ENCODE measurements at regions not wholly inside any gene's neighbourhood (a gene's known extent, or its start where the extent isn't known, plus 50 kb on each side); places are given as distances from the start of the nearest gene placed in this dataset.

DNA sequence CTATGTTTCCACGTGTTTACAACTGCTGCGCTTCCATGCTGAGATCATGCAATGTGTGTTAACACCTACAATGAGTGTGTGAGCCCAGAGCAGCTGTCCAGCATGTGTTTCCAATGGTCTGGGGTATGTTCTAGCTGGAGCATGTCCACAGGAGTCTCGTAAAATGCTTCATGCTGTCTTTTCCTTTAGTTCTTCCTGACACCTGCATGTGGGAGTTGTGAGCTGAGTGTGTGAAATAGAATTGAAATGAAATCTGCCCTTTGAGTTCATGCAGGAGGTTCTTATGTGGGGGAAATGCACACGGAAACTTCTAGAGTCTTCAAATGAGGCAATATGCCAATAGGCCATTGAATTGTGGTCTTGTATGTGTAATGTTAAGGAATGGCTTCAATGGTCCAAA is 205.1 kb downstream of the RND3 start:
- Histone ChIP-seq H3K4me3 (no peak overlapping the region), H3K27ac (replicated peaks) (peak overlapping the region; percentile 66), H3K27me3 (ENCODE audit: low read depth) (no peaks in the 10 kb centered on the region), H3K36me3 (no peaks in the 10 kb centered on the region), H3K4me1 (peaks cover 27% of the 10 kb centered on the region), H3K9me3 (replicated peaks) (peaks cover 6% of the 10 kb centered on the region)
- intact Hi-C loops (cut with micrococcal nuclease) = no loop called here
- TF ChIP-seq, protein P1, sequence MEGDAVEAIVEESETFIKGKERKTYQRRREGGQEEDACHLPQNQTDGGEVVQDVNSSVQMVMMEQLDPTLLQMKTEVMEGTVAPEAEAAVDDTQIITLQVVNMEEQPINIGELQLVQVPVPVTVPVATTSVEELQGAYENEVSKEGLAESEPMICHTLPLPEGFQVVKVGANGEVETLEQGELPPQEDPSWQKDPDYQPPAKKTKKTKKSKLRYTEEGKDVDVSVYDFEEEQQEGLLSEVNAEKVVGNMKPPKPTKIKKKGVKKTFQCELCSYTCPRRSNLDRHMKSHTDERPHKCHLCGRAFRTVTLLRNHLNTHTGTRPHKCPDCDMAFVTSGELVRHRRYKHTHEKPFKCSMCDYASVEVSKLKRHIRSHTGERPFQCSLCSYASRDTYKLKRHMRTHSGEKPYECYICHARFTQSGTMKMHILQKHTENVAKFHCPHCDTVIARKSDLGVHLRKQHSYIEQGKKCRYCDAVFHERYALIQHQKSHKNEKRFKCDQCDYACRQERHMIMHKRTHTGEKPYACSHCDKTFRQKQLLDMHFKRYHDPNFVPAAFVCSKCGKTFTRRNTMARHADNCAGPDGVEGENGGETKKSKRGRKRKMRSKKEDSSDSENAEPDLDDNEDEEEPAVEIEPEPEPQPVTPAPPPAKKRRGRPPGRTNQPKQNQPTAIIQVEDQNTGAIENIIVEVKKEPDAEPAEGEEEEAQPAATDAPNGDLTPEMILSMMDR (IDR thresholded peaks at IDR 0.05; ENCODE audit: borderline replicate concordance) = no peak
- DNase-seq = no peak

DNA sequence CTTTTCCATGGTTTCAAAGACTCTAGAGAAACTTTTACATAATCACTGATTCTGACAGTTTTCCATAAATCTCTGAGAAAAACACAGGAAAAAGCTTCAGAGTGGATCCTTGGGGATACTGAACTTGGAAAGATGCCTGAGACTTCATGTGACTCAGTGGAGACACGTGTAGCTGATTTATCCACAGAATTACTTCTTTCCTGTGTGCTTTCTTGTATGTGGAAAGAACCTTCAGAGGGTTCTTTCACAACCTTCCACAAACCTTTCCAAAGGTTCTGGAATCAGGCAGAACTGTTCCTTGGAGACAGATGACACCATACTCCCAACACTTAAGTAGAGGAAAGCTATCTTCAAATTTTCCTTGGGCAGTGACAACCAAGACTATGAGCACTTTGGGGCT is 207.2 kb downstream of the RND3 start:
- TF ChIP-seq, protein P1 (IDR thresholded peaks at IDR 0.05; ENCODE audit: borderline replicate concordance) = no peak
- H3K36me3 ChIP-seq = no peaks in the 10 kb centered on the region
- H3K9me3 ChIP-seq (replicated peaks) = peaks cover 18% of the 10 kb centered on the region
- H3K27me3 ChIP-seq (ENCODE audit: low read depth) = no peaks in the 10 kb centered on the region
- intact Hi-C loops (cut with micrococcal nuclease) = no loop called here
- H3K4me1 ChIP-seq = peaks cover 27% of the 10 kb centered on the region
- no peak for DNase-seq
- no peak overlapping the region for H3K4me3 ChIP-seq
- H3K27ac ChIP-seq (replicated peaks) = peak overlapping the region; percentile 71

DNA sequence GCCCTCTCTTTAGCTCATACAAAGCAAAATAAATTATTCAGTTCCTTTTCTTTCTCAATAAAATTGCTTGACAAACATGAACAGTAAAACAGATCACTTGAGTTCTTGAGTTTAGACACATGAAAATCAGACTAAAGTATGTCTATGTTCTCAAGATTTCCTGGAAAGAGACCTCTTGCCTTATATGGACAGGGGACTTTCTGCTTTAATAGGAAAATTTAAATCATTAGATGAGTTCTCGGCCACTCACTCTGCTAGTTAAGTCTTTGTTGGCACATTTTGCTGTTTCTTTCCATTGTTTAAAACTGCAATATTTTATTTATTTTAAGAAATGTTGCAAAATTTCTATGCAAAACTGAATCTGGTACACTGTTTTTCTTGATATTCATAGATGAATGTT is 207.8 kb downstream of the RND3 start:
- TF ChIP-seq, protein P1 (IDR thresholded peaks at IDR 0.05; ENCODE audit: borderline replicate concordance) = no peak
- no peak for DNase-seq
- Histone ChIP-seq H3K9me3 (replicated peaks) (peaks cover 18% of the 10 kb centered on the region), H3K27me3 (ENCODE audit: low read depth) (no peaks in the 10 kb centered on the region), H3K27ac (replicated peaks) (peak overlapping the region; percentile 71), H3K4me3 (no peak overlapping the region), H3K36me3 (no peaks in the 10 kb centered on the region), H3K4me1 (peaks cover 27% of the 10 kb centered on the region)
- intact Hi-C loops (cut with micrococcal nuclease) = no loop called here

DNA sequence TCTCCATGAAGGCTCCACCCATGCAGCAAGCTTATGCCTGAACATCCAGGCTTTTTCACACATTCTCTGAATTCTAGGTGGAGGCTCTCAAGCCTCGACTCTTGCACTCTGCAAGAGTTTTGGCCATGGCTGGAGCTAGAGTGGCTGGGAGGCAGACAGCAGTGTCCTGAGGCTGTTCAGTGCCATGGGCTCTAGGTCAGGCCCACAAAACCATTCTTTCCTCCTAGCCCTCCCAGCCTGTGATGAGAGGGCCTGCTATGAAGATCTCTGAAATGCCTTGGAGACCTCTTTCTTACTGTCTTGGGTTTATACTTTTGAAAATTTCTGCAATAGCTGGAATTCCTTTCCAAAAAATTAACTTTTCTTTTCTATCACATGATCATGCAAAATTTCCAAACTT is 210.7 kb downstream of the RND3 start:
- Histone ChIP-seq H3K36me3 (no peaks in the 10 kb centered on the region), H3K27ac (replicated peaks) (no peak overlapping the region), H3K4me3 (no peak overlapping the region), H3K9me3 (replicated peaks) (peaks cover 18% of the 10 kb centered on the region), H3K4me1 (peaks cover 16% of the 10 kb centered on the region), H3K27me3 (ENCODE audit: low read depth) (no peaks in the 10 kb centered on the region)
- DNase-seq = no peak
- intact Hi-C loops (cut with micrococcal nuclease) = no loop called here
- TF ChIP-seq, protein P1 (IDR thresholded peaks at IDR 0.05; ENCODE audit: borderline replicate concordance) = no peak

DNA sequence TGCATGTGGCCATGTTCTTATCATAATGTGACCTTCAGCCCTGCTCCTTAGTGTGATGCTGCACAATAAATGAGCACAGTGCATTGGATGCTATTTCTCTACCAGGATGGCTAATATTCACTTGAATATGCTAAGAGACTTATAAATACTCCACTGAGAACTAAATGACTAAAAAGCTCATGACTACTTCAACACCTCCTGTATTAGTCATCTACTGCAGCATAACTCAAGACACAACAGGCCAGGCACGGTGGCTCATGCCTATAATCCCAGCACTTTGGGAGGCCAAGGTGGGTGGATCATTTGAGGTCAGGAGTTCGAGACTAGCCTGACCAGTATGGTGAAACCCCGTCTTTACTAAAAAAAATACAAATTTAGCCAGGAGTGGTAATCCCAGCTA is 213.4 kb downstream of the RND3 start:
- Histone ChIP-seq H3K27ac (replicated peaks) (no peak overlapping the region), H3K36me3 (no peaks in the 10 kb centered on the region), H3K9me3 (replicated peaks) (peaks cover 18% of the 10 kb centered on the region), H3K4me1 (no peaks in the 10 kb centered on the region), H3K27me3 (ENCODE audit: low read depth) (no peaks in the 10 kb centered on the region), H3K4me3 (no peak overlapping the region)
- DNase-seq = no peak
- TF ChIP-seq, protein P1 (IDR thresholded peaks at IDR 0.05; ENCODE audit: borderline replicate concordance) = no peak
- intact Hi-C loops (cut with micrococcal nuclease) = no loop called here
